NCI-H2196 (cell line): ENCODE measurements at regions not wholly inside any gene's neighbourhood (a gene's known extent, or its start where the extent isn't known, plus 50 kb on each side); places are given as distances from the start of the nearest gene placed in this dataset.
"Not testable (repeated sequence)": the region's sequence is repeated elsewhere in the genome, so short reads cannot be mapped to it uniquely, and the experiment has no call there.

Experiments used
- DNase-seq: peaks from one replicate; lab custom pipeline; 2025; ENCODE audit not compliant: unreplicated experiment; lab: John Stamatoyannopoulos, UW

DNA sequence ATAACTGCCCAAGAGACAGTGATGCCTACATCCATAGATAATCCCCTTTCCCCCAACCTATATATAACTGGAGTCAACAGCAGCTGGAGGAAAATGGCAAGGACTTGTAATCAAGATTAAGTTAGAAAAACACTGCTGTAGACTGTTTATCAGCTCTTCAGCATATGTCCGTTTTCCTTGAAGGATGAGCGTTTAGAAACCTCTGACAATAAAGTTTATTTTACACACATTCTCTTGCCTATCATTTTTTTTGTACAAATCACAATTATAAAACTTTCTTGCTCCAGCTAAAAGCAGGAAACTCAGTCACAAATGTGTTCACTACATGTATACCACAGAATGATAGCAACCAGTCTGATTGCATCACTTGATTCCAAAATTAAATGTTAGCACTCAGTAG lies 50.8 kb downstream of the PPIAL4G start:
- not testable (repeated sequence) for DNase-seq

DNA sequence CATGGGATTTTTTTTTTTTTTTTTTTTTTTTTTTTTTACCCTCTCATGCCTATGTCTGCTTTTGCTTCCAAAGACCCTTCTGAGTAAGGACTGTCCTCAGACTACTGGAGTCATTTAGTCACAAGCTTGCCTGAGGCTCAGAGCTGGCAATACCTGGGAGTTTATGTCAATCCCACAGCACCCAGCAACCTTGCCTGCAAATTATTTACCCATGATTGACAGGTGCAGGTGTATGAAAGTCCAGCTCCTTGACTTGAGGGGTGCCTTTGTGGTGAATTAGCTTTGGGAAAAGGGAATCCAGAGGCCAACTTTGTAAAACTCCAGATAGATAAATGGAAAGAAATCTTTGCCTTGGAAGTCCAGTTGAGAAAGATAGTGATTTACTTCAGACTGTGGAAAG lies 53.2 kb downstream of the PPIAL4G start:
- DNase-seq: not testable (repeated sequence)

GRCh38 chr1:148426940-148427611 lies 56.0 kb downstream of the PPIAL4G start:
- DNase-seq: not testable (repeated sequence)

GRCh38 chr1:148426385-148426784 lies 56.7 kb downstream of the PPIAL4G start:
- DNase-seq: not testable (repeated sequence)

DNA sequence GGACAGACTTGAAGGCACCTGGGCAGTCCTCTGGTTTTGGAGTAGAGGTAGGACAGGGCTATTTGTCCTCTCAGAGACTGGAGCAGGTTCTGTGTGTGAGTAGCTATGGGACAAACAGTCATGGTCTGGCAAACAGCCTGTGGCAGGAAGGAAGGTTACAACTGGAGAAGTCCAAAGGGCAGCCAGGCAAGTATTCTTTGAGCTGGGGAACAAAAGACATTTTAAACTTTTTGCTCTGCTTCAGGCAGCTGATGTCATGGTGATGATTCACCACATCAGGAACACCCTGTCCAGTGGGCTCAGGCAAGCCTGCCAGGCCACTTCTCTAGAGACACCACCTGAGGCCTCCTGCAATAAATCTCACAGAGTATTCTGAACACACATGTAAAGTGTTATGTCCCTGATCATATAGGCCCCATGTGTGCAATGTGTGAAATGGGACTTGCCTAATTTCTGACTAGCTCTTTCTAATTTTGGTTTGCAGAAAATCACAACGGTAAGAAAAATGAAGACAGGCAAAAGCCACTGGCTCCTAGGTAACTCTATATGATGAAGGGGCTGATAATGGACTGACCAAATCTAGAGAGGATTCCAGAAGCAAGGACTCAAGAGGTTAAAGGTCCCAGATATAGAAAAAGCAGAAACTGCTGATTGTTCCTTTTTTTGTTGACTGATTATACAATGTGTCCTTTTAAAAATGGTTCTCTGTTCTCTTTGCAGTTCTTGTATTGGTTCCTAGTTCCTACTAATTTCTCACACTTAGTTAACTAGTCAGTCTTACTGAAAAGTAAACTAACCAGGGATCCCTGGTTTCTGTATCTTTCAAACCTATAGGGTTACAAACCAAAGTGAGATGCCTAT lies 58.7 kb downstream of the PPIAL4G start:
- DNase-seq: not testable (repeated sequence)

- DNase-seq: not testable (repeated sequence)
Measured at GRCh38 chr1:148422921-148423320, 60.2 kb downstream of the PPIAL4G start.

GRCh38 chr1:148417241-148417640 lies 65.9 kb downstream of the PPIAL4G start:
- DNase-seq: not testable (repeated sequence)

GRCh38 chr1:148413385-148413784 lies 69.7 kb downstream of the PPIAL4G start:
- DNase-seq: not testable (repeated sequence)

DNA sequence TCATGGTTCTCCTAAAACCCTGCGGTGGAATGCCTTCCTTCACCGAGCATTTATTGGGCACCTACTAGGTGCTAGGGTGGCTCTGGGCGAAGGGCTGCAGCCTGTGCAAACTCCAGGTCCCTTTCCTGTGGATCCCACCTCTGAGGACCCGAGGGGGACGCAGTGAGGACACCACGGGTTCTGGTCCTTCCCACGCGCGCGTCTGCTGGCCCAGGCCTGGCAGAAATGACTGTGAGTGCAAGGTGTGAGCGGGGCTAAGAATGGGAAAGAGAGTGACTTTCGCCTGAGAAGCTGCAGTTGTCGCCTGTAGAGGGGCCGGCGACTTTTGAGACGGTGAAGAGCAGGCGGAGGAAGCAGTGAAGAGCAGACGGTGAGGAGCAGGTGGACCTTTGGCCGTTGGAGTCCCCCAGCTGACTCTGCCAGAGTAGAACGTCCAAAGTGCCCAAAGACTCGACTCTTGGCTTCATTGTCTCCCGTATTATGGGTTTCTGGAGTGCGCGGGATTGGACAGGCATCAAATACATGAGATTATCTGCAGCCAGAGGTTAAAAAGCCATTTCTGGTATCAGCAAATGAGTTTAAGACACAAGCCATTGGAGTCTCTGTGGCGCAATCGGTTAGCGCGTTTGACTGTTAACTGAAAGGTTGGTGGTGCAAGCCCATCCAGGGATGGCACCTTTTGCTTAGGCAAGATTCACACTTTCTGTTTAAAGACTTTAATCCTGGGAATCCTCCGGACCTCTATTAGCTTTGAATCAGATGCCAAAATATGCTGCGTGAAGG lies 78.1 kb downstream of the PPIAL4G start:
- DNase-seq: not testable (repeated sequence)

DNA sequence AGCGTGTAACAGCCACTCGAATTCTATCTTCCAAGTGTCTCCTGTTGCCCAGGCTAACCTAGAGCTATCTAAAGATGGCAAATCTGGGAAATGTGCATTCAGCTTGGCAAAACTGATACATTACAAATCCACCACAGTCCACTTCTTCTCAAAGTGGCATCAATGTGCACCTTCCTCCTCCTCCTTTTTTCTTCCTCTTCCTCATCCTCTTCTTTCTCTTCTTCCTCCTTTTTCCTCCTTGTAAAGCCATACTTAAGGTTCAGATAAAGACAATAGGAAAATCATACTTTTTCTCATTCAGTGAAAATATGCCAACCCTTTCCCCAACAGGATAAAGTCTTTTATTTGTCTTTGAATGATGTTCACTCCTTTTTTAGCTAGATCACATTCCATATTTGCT lies 79.2 kb downstream of the PPIAL4G start:
- not testable (repeated sequence) for DNase-seq

DNA sequence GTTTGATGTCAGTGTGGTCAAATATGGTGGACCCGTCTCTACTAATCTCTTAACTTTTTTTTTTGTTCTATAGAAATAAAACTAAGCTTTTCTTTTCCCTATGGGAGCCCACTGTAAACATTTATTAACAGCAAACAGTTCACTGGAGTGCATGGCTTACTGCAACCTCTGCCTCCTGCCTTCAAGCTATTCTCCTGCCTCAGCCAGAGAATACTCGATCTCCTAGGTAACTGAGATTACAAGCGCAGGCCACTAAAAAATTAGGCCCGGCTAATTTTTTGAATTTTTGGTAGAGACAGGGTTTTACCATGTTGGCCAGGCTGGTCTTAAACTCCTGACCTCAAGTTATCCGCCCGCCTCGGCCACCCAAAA lies 80.0 kb downstream of the PPIAL4G start:
- DNase-seq: not testable (repeated sequence)

- peak; percentile 30 for DNase-seq
Measured at GRCh38 chr1:148402152-148403084, 80.7 kb downstream of the PPIAL4G start.

GRCh38 chr1:148397516-148397915 lies 85.6 kb downstream of the PPIAL4G start:
- not testable (repeated sequence) for DNase-seq

DNA sequence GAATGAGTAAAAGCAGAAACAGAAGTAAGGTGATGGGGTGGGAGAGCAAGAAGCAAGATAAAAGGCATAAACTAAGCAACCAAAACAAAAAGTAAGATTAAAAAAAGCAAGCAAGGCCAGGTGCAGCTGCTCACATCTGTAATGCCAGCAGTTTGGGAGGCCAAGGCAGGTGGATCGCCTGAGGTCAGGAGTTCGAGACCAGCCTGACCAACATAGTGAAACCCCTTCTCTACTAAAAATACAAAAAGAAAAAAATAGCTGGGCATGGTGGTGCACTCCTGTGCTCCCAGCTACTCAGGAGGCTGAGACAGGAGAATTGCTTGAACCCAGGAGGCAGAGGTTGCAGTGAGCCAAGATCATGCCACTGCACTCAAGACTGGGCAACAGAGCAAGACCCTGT lies 90.6 kb downstream of the PPIAL4G start:
- DNase-seq: not testable (repeated sequence)

GRCh38 chr1:148391323-148391722 lies 91.8 kb downstream of the PPIAL4G start:
- not testable (repeated sequence) for DNase-seq

- no peak for DNase-seq
Measured at GRCh38 chr1:148389027-148389339, 94.1 kb downstream of the PPIAL4G start.

DNA sequence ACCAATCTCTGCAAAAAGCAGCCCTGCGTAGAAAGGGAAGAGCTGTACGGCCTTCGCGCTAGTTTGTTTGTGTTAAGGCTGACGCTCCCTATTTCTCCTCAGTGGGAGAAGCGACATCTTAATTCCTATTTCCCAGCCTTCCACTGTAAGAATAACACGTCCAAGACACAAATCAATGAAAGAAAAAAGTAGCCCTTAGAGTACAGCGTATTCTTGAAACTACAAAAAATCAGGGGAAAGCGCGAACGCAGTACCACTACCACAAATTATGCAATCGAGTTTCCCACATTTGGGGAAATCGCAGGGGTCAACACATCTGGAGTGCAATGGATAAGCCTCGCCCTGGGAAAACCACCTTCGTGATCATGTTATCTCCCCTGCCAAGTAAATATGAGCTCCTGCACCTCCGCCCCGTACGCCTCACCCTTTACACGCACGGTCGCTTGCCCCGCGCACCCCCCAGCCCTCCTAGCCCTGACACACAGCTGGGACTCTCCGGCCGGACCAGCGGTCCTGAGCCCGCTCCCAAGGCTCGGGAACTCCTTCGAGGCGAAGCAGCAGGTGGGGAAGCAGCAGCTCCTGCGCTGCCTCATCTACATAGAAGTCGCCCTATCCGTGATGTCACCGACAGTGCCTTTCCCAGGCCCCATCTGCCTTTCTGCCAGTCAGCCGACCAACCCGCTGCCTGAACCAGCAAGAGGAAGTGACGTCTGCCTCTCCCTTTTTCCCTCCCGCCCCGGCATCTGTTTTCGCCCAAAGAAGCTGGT lies 94.7 kb downstream of the PPIAL4G start:
- peak; percentile 71 for DNase-seq

GRCh38 chr1:148387949-148388259 lies 95.2 kb downstream of the PPIAL4G start:
- not testable (repeated sequence) for DNase-seq

DNA sequence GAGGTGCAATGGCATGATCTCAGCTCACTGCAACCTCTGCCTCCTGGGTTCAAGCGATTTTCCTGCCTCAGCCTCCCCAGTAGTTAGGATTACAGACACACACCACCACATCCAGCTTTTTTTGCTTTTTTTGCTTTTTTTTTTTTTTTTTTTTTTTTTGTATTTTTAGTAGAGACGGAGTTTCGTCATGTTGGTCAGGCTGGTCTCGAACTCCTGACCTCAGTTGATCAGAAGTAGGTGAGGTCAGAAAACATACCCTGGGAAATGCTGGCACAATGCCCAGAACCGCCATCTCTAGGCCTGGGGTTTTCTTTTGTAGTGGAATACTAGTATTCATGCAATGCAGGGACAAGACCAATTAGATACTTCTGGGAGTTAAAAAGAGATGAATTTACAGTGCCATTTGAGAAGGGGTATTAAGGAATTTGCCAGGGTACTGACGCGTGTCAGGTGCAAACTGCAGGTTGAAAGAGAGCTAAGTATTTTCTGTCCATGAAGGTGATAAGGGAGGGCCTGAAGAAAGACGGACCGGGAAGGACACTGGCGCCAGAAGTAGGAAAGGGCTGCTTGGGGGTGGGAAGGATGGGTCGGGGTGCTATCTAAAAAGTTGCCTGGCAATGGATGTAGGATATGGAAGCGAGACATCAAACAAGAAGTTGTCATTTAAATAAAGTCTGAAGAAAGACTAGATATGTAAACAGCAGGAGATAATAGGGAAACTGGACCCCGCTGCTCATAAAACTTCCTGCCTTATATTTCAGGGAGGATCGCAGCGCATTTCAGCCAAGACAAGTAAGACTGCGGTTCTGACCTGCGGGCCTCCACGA lies 95.8 kb downstream of the PPIAL4G start:
- not testable (repeated sequence) for DNase-seq
